Inferior parietal cortex (tissue), 1 donor: ENCODE measurements at regions not wholly inside any gene's neighbourhood (a gene's known extent, or its start where the extent isn't known, plus 50 kb on each side); places are given as distances from the start of the nearest gene placed in this dataset.
A peak's percentile ranks its signal among the peaks of the same experiment; 100 is the strongest.
"Not testable (repeated sequence)": the region's sequence is repeated elsewhere in the genome, so short reads cannot be mapped to it uniquely, and the experiment has no call there.

ENCODE experiments used
- DNase-seq: peaks from one replicate; pipeline ENCODE4 v3.0.0-alpha.2; 2016; ENCODE audit errors: extremely low spot score

GRCh38 chr11:128161436-128161835 is 425.9 kb downstream of the ETS1 start:
- no peak for DNase-seq

GRCh38 chr11:128158860-128159259 is 428.5 kb downstream of the ETS1 start:
- DNase-seq = no peak

GRCh38 chr11:128157423-128158298 is 429.7 kb downstream of the ETS1 start:
- DNase-seq = peak; percentile 84

GRCh38 chr11:128156486-128156885 is 430.9 kb downstream of the ETS1 start:
- DNase-seq = no peak

- DNase-seq = no peak
These were observed 431.8 kb downstream of the ETS1 start for GRCh38 chr11:128155590-128155989.

- no peak for DNase-seq
These were observed 433.7 kb downstream of the ETS1 start for GRCh38 chr11:128153697-128154048.

- no peak for DNase-seq
These were observed 434.3 kb downstream of the ETS1 start for GRCh38 chr11:128152796-128153696.

GRCh38 chr11:128151780-128152179 is 435.6 kb downstream of the ETS1 start:
- DNase-seq = no peak

GRCh38 chr11:128151338-128151737 is 436.0 kb downstream of the ETS1 start:
- DNase-seq = no peak

- DNase-seq = no peak
These were observed 439.1 kb downstream of the ETS1 start for GRCh38 chr11:128148208-128148607.

GRCh38 chr11:128146926-128147605 is 440.3 kb downstream of the ETS1 start:
- DNase-seq = no peak

GRCh38 chr11:128140293-128140692 is 447.1 kb downstream of the ETS1 start:
- DNase-seq = not testable (repeated sequence)

GRCh38 chr11:128135451-128135850 is 451.9 kb downstream of the ETS1 start:
- no peak for DNase-seq

- DNase-seq = no peak
These were observed 453.9 kb downstream of the ETS1 start for GRCh38 chr11:128133501-128133900.

- DNase-seq = no peak
These were observed 457.3 kb downstream of the ETS1 start for GRCh38 chr11:128130052-128130451.

GRCh38 chr11:128125723-128126122 is 461.6 kb downstream of the ETS1 start:
- no peak for DNase-seq

- DNase-seq = no peak
These were observed 470.5 kb downstream of the ETS1 start for GRCh38 chr11:128116885-128117284.

- DNase-seq = no peak
These were observed 470.9 kb downstream of the ETS1 start for GRCh38 chr11:128116447-128116846.

GRCh38 chr11:128105950-128106349 is 481.4 kb downstream of the ETS1 start:
- DNase-seq = no peak

GRCh38 chr11:128105511-128105910 is 481.8 kb downstream of the ETS1 start:
- DNase-seq = no peak

GRCh38 chr11:128103278-128103873 is 484.0 kb downstream of the ETS1 start:
- DNase-seq = no peak

GRCh38 chr11:128098781-128099180 is 488.6 kb downstream of the ETS1 start:
- DNase-seq = no peak
